GM12872 (cell line): ENCODE measurements at regions not wholly inside any gene's neighbourhood (a gene's known extent, or its start where the extent isn't known, plus 50 kb on each side); places are given as distances from the start of the nearest gene placed in this dataset.

Source experiments
- CTCF ChIP-seq: IDR thresholded peaks from 3 replicates; pipeline ENCODE4 v1.5.1; 2011; ENCODE audit warnings: low read depth, mild to moderate bottlenecking, low read length, moderate library complexity; ENCODE audit not compliant: insufficient read depth

GRCh38 chr9:107080130-107080529, 202.9 kb upstream of the RAD23B start:
- TF ChIP-seq CTCF, result no peak

DNA sequence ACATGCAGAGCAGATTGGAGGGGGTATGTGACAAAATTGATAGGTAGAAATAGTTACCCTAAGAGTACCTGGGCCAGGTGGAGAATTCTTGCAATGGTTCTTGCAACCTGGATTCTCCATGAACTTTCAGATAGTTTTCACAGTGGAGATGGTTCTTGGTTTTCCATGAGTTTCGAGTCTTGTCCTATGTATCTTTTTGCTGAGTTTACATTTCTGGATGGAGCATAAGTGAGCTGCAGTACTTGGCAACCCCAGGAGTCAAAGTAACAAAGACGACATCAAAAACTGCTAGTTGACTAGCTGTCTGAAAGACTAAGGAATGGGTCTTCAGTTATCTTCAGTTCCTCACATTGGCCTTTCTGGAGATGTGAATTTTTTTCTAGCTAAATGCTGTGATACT, 196.6 kb upstream of the RAD23B start:
- no peak for TF ChIP-seq CTCF

DNA sequence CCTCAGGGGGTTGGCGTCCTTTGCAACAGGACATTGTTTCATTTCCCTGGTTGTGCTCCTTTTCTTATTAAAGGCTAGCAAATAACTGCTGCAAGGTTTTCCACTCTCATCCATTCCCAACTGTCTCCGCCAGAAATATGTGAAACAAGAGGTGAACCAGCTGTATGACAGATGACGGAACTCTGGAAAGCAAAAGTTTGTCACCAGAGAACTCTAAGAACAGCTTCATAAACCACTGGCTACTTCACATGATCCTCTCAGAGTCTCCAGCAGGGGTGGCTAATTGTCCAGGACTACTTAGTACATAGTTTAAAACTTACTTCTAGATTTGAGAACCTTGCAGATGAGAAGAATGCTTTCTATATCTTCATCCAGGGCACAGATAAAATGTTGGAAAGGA, 195.9 kb upstream of the RAD23B start:
- TF ChIP-seq CTCF, result no peak

DNA sequence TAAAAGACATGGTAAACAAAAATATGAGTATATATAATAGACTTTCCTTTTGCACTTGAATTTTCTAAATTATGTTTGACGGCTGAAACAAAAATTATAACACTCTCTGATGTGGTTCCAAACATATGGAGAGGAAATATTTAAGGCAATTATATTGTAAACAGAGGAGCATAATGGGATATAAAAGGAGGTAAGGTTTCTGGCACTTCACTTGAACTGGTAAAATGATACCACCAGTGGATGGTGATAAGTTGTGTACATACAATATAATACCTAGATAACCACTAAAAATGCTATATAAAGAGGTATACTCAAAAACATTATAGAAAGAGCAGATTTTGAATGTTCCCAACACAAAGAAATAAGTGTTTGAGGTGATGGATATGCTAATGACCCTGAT, 192.9 kb upstream of the RAD23B start:
- no peak for TF ChIP-seq CTCF

DNA sequence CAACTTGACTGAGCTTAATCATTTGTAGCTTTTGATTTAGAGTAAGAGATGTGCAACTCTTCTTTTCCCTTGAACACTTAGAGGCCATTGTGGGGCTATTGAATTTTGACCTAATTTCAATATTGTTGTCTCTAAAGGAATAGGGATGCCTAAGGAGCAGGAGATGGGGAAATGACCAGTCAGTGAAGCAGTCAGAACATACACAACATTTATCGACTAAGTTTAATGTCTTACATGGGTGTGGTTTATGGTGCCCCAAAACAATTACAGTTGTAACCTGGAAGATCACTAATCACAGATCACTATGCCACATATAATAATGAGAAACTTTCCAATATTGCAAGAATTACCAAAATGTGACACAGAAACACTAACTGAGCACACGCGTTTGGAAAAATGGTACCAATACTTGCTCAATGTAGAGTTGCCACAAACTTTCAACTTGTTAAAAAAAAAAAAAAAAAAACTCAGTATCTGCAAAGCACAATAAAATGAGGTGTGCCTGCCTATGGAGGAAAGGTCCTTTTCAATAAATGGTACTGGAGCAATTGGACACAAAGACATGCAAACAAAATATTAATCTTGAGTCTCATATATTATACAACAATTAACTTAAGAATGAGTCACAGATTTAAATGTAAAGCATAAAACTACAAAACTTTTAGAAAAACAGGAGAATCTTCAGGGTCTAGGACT, 189.6 kb upstream of the RAD23B start:
- TF ChIP-seq CTCF, result no peak

- TF ChIP-seq CTCF, result no peak
Measured at GRCh38 chr9:107094370-107094769, 188.7 kb upstream of the RAD23B start.

- TF ChIP-seq CTCF, result no peak
Measured at GRCh38 chr9:107100591-107100990, 182.5 kb upstream of the RAD23B start.
